Stimulated activated CD8-positive, alpha-beta memory T cell treated with anti-CD3 and anti-CD28 coated beads, Interleukin-12 subunit alpha, Interleukin-12 subunit beta, amount 100 ng/mL, for 4 hours (primary cell): ENCODE measurements at regions not wholly inside any gene's neighbourhood (a gene's known extent, or its start where the extent isn't known, plus 50 kb on each side); places are given as distances from the start of the nearest gene placed in this dataset.

Experiments
- DNase-seq: peaks from one replicate; pipeline ENCODE4 v3.0.0-alpha.2; 2020; ENCODE audit warnings: low read depth

GRCh38 chr3:70840106-70840870 is 527.9 kb upstream of the MDFIC2 start:
- DNase-seq: no peak

GRCh38 chr3:70833239-70833960 is 521.0 kb upstream of the MDFIC2 start:
- no peak for DNase-seq

- DNase-seq: no peak
These were observed 520.4 kb upstream of the MDFIC2 start for GRCh38 chr3:70832834-70833205.

- DNase-seq: no peak
These were observed 519.8 kb upstream of the MDFIC2 start for GRCh38 chr3:70832089-70832833.

- DNase-seq: no peak
These were observed 516.7 kb upstream of the MDFIC2 start for GRCh38 chr3:70829092-70829491.

GRCh38 chr3:70824773-70825172 is 512.3 kb upstream of the MDFIC2 start:
- no peak for DNase-seq

GRCh38 chr3:70824078-70824477 is 511.6 kb upstream of the MDFIC2 start:
- no peak for DNase-seq

GRCh38 chr3:70823622-70824021 is 511.2 kb upstream of the MDFIC2 start:
- no peak for DNase-seq

- no peak for DNase-seq
These were observed 510.2 kb upstream of the MDFIC2 start for GRCh38 chr3:70822669-70823068.

GRCh38 chr3:70821602-70822001 is 509.2 kb upstream of the MDFIC2 start:
- DNase-seq: no peak

GRCh38 chr3:70820397-70820796 is 508.0 kb upstream of the MDFIC2 start:
- DNase-seq: no peak

- no peak for DNase-seq
These were observed 505.7 kb upstream of the MDFIC2 start for GRCh38 chr3:70818145-70818544.

- no peak for DNase-seq
These were observed 503.9 kb upstream of the MDFIC2 start for GRCh38 chr3:70816346-70816745.

GRCh38 chr3:70815817-70816216 is 503.4 kb upstream of the MDFIC2 start:
- no peak for DNase-seq

GRCh38 chr3:70813311-70813710 is 500.9 kb upstream of the MDFIC2 start:
- no peak for DNase-seq

- no peak for DNase-seq
These were observed 499.4 kb upstream of the MDFIC2 start for GRCh38 chr3:70811880-70812279.

- DNase-seq: no peak
These were observed 496.4 kb upstream of the MDFIC2 start for GRCh38 chr3:70808881-70809280.

GRCh38 chr3:70806556-70806955 is 494.1 kb upstream of the MDFIC2 start:
- DNase-seq: no peak

- DNase-seq: no peak
These were observed 493.6 kb upstream of the MDFIC2 start for GRCh38 chr3:70806021-70806420.

GRCh38 chr3:70805061-70805889 is 492.8 kb upstream of the MDFIC2 start:
- no peak for DNase-seq

GRCh38 chr3:70803891-70804290 is 491.5 kb upstream of the MDFIC2 start:
- DNase-seq: no peak

- DNase-seq: no peak
These were observed 490.9 kb upstream of the MDFIC2 start for GRCh38 chr3:70803319-70803718.
